ENCODE measurements at regions not wholly inside any gene's neighbourhood (a gene's known extent, or its start where the extent isn't known, plus 50 kb on each side); places are given as distances from the start of the nearest gene placed in this dataset.

DNA sequence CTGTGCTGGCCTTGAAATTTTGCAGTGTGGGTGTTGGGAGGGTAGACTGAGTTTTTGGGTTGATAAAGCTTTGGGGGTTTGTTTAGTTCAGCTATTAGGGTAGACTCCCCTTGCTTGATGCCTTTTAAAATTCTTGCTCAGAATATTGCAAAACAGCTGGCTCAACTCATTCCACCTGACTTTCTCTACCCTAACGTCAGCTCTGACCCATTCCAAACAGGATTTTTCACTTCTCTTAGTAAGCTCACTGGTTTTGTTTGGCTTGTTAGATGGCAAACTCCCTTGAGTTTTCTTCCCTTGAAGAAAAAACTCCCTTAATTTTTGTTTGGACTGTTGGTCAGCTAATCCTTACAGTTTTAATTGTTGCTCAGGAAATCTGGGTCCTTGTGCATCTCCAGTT, 195.1 kb upstream of the DTNA start:
- TF ChIP-seq, protein P1, sequence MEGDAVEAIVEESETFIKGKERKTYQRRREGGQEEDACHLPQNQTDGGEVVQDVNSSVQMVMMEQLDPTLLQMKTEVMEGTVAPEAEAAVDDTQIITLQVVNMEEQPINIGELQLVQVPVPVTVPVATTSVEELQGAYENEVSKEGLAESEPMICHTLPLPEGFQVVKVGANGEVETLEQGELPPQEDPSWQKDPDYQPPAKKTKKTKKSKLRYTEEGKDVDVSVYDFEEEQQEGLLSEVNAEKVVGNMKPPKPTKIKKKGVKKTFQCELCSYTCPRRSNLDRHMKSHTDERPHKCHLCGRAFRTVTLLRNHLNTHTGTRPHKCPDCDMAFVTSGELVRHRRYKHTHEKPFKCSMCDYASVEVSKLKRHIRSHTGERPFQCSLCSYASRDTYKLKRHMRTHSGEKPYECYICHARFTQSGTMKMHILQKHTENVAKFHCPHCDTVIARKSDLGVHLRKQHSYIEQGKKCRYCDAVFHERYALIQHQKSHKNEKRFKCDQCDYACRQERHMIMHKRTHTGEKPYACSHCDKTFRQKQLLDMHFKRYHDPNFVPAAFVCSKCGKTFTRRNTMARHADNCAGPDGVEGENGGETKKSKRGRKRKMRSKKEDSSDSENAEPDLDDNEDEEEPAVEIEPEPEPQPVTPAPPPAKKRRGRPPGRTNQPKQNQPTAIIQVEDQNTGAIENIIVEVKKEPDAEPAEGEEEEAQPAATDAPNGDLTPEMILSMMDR (IDR thresholded peaks at IDR 0.05; ENCODE audit: low read length): no peak
- TF ChIP-seq EZH2 (IDR thresholded peaks at IDR 0.05; ENCODE audit: borderline replicate concordance, low read length): no peak
